DMS53 (cell line): ENCODE measurements at regions not wholly inside any gene's neighbourhood (a gene's known extent, or its start where the extent isn't known, plus 50 kb on each side); places are given as distances from the start of the nearest gene placed in this dataset.
"Not testable (repeated sequence)": the region's sequence is repeated elsewhere in the genome, so short reads cannot be mapped to it uniquely, and the experiment has no call there.

Source experiments
- DNase-seq: peaks from one replicate; lab custom pipeline; 2025; lab: John Stamatoyannopoulos, UW

- DNase-seq, result not testable (repeated sequence)
Observed at GRCh38 chr11:97010997-97011396, 621.2 kb downstream of the JRKL start.

GRCh38 chr11:97015327-97015726 is 625.5 kb downstream of the JRKL start:
- no peak for DNase-seq

GRCh38 chr11:97019305-97019704 is 629.5 kb downstream of the JRKL start:
- DNase-seq, result no peak

- DNase-seq, result no peak
Observed at GRCh38 chr11:97019754-97020153, 629.9 kb downstream of the JRKL start.

- no peak for DNase-seq
Observed at GRCh38 chr11:97022955-97023354, 633.1 kb downstream of the JRKL start.

- no peak for DNase-seq
Observed at GRCh38 chr11:97028836-97029406, 639.1 kb downstream of the JRKL start.

- no peak for DNase-seq
Observed at GRCh38 chr11:97033178-97033577, 643.4 kb downstream of the JRKL start.

GRCh38 chr11:97048481-97048880 is 658.7 kb downstream of the JRKL start:
- DNase-seq, result no peak

- DNase-seq, result no peak
Observed at GRCh38 chr11:97060184-97060583, 670.4 kb downstream of the JRKL start.

- DNase-seq, result no peak
Observed at GRCh38 chr11:97069160-97069559, 679.3 kb downstream of the JRKL start.

- no peak for DNase-seq
Observed at GRCh38 chr11:97072420-97072819, 682.6 kb downstream of the JRKL start.

GRCh38 chr11:97076666-97077065 is 686.9 kb downstream of the JRKL start:
- DNase-seq, result not testable (repeated sequence)

- no peak for DNase-seq
Observed at GRCh38 chr11:97078443-97078842, 688.6 kb downstream of the JRKL start.

- no peak for DNase-seq
Observed at GRCh38 chr11:97079244-97079643, 689.4 kb downstream of the JRKL start.

GRCh38 chr11:97087419-97087818 is 697.6 kb downstream of the JRKL start:
- no peak for DNase-seq

GRCh38 chr11:97092823-97093222 is 703.0 kb downstream of the JRKL start:
- no peak for DNase-seq

GRCh38 chr11:97102180-97102579 is 712.4 kb downstream of the JRKL start:
- not testable (repeated sequence) for DNase-seq

GRCh38 chr11:97107604-97108003 is 717.8 kb downstream of the JRKL start:
- DNase-seq, result no peak

- no peak for DNase-seq
Observed at GRCh38 chr11:97109078-97109477, 719.3 kb downstream of the JRKL start.

GRCh38 chr11:97110376-97110775 is 720.6 kb downstream of the JRKL start:
- no peak for DNase-seq

- no peak for DNase-seq
Observed at GRCh38 chr11:97111559-97111958, 721.7 kb downstream of the JRKL start.

GRCh38 chr11:97118614-97119200 is 728.9 kb downstream of the JRKL start:
- DNase-seq, result no peak

- DNase-seq, result no peak
Observed at GRCh38 chr11:97123237-97123636, 733.4 kb downstream of the JRKL start.

GRCh38 chr11:97136067-97136466 is 746.3 kb downstream of the JRKL start:
- DNase-seq, result no peak
